Fibroblast of the aortic adventitia (primary cell): ENCODE measurements at regions not wholly inside any gene's neighbourhood (a gene's known extent, or its start where the extent isn't known, plus 50 kb on each side); places are given as distances from the start of the nearest gene placed in this dataset.
A peak's percentile ranks its signal among the peaks of the same experiment; 100 is the strongest.

Experiments used
- DNase-seq: peaks from one replicate; pipeline ENCODE4 v3.0.0-alpha.2; 2010; ENCODE audit warnings: low read depth
- H3K4me3 ChIP-seq: 2 replicates; pipeline ENCODE4 v1.5.1; 2011; ENCODE audit warnings: low read depth, mild to moderate bottlenecking, control low read depth, low read length, moderate library complexity
- TF ChIP-seq, protein P1 (sequence below): IDR thresholded peaks from 2 replicates; pipeline ENCODE4 v1.5.1; 2011; ENCODE audit warnings: mild to moderate bottlenecking, low read length, control low read depth, inconsistent platforms; ENCODE audit not compliant: insufficient read depth

DNA sequence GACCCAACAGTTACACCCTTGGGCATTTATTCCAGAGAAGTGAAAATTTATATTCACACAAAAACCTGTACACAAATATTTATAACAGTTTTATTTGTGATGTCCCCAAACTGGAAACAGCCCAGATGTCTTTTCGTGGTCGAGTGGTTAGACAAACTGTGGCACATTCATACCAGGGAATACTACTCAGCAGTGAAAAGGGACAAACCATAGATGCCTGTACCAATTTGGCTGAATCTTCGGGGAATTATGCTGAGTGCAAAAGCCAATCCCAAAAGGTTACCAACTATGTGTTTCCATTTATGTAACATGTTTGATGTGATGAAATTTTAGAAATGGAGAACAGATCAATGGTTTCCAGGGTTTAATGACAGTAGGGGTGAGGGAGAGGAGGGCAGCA, 154.3 kb downstream of the GLI2 start:
- TF ChIP-seq, protein P1, sequence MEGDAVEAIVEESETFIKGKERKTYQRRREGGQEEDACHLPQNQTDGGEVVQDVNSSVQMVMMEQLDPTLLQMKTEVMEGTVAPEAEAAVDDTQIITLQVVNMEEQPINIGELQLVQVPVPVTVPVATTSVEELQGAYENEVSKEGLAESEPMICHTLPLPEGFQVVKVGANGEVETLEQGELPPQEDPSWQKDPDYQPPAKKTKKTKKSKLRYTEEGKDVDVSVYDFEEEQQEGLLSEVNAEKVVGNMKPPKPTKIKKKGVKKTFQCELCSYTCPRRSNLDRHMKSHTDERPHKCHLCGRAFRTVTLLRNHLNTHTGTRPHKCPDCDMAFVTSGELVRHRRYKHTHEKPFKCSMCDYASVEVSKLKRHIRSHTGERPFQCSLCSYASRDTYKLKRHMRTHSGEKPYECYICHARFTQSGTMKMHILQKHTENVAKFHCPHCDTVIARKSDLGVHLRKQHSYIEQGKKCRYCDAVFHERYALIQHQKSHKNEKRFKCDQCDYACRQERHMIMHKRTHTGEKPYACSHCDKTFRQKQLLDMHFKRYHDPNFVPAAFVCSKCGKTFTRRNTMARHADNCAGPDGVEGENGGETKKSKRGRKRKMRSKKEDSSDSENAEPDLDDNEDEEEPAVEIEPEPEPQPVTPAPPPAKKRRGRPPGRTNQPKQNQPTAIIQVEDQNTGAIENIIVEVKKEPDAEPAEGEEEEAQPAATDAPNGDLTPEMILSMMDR: no peak
- DNase-seq: no peak
- no peak overlapping the region for H3K4me3 ChIP-seq

DNA sequence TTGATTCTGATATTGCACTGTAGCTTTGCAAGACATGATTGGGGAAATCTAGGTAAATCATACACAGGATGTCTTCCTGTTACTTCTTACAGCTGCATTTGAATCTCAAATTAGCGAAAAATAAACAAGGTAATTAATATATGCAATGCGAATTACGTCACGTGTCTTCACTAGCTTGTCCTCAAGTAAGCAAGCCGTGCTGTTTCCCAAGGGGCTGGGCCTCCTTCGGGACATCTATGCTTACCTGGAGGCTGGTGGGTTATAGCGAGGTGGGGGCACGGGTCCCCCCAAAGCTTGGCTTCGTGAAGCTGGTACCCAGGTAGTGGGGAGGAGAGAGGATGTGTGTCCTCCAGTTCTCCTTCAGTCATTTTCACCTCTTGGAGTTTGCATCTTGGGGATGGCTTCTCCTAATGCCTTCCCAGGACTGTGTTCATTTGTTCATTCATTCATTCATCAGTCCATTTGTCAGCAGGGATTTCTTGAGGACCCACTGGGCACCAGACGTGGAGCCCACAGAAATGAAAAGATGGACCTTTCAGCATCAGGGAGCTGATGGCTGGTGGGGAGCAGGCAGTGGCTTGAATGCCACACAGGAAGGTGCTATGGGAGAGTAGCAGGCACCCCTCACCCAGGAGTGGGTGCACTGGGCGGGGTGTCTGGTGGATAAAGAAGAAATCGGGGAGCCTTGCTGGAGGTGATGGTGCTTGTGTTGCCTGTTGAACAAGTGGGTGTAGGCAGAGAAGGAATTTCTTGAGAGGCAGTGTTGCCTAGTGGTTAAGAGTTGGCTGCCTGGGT, 155.1 kb downstream of the GLI2 start:
- DNase-seq: no peak
- TF ChIP-seq, protein P1: no peak
- no peak overlapping the region for H3K4me3 ChIP-seq

DNA sequence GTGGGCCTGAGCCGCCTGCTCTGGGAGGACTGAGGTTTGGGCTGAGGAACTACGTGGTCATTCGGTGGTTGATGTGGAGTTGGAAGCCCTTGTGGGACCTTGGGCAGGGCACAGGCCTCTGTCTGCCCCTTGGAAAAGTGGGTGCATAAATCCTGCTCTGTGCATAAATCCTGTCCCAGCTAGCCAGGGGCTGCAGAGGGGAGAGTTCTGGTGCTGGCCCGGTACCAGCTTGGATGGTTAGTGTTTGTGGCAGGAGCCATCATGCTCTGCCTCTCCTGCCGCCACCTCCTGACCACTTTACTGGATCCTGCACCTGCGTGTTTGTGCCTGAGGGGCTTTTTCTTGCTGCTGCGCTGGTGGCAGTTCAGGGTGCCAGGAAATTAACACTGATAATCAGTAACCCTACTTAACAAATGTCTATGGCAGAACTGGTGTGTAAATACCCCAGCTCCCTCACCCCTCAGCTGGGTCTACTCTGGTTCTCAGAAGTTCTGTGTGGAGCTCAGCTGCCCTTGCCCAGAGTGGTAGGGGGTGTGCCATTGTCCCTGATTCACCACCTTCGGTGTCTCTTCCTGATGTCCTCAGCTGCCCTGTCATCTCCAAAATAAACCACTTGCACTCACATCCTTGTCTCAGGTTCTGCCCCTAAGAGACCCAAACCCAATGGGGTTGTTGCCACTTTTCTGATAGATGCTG, 156.8 kb downstream of the GLI2 start:
- TF ChIP-seq, protein P1: no peak
- H3K4me3 ChIP-seq: no peak overlapping the region
- no peak for DNase-seq

DNA sequence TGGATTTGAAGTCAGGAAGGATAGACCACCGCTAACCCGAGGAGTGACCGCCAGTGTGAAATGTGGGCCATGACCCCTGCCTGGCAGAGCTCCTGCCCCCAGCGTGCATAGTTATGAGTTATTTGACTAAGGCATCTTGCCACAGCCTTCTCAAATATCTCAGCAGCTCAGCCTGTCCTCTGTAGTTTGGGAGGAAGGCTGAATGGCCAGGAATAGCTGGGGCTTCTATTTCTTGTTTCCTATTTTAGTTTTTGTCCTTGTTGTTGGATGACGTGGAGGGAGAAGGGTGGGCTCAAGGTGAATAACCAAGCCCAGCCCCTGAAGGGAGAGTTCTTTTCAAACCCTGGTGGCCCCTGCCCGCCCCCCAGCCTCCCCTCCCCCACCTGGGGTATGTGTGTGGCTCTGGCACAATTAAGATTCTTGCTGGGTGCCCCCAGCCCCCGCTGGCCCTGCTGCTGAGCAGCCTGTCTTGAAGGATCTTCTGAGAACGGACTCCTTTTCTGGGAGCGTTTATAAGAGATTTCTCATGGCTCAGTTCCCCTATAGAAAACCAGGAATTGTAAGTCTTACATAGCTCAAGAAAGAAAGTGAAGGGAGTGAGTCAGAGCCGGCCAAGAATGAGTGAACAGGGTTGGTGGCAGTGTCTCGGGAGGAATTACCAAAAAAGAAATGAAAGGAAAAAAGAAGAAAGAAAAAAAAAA, 157.4 kb downstream of the GLI2 start:
- peak; percentile 67 for DNase-seq
- TF ChIP-seq, protein P1: no peak
- no peak overlapping the region for H3K4me3 ChIP-seq

DNA sequence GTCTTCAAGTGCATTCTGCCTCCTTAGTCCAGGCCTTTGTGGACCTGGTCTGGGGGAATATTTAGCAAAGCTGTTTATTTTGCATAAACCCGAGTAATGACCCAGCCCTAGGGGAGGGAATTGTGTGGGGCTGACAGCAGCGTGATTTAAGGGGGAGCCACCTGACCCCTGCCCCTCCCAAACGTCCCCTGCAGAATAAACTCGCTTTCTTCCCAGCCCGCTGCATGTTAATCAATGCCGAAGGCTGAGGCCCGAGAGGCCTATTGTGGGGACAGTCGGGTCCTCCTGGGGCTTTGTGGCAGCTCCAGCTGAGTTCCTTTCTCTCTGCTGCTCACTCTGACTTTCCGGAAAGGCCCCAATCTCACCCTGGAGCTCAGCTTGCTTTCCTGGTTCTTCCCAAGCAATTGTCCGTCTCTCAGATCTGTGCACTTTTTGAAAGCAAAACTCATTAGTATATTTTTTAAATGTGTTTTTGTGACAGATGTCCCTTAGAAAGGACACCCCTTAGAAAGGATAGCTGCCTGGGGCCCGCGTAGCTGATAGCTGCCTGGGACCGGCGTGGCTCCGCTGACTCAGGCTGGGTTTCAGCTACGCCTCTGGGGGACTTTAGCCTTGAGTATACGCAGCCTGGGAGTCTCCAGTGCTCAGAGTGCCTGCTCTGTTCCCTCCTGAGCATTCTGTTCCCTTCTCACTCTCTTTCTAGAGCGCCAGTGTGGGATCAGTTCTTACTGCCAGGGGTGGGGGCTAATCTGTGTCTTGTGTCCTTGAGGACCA, 158.3 kb downstream of the GLI2 start:
- TF ChIP-seq, protein P1: no peak
- no peak overlapping the region for H3K4me3 ChIP-seq
- no peak for DNase-seq

DNA sequence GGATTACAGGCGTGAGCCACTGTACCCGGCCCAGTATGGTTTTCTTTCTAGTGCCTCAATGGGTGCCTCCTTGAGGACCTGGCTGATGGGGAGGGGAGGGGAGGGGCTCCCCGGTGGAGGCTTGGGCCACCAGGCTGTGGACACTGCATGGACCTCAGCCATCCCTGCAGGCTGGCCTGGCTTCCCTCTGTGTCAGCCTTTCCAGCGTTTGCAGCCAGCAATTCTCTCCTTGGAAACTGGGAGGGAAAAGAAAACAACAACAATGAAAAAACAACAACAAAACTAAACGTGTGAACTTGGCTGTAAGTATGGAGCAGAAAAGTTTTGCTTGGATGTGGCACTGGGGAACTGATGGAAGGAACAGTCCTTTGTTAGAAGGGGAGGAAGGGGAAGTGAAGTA, 159.3 kb downstream of the GLI2 start:
- DNase-seq: no peak
- no peak overlapping the region for H3K4me3 ChIP-seq
- TF ChIP-seq, protein P1: no peak
